Prostate gland (tissue), 2 donors: ENCODE measurements at regions not wholly inside any gene's neighbourhood (a gene's known extent, or its start where the extent isn't known, plus 50 kb on each side); places are given as distances from the start of the nearest gene placed in this dataset.

Experiments used
- POLR2A ChIP-seq: fragments of 450-650 bp; IDR thresholded peaks from one replicate; pipeline ENCODE4 v1.6.1; 2016; ENCODE audit warnings: antibody characterized with exemption, mild to moderate bottlenecking
- POLR2AphosphoS5 ChIP-seq: sonication (generic); formaldehyde crosslinking; IDR thresholded peaks from one replicate; pipeline ENCODE4 v1.6.1; 2017; ENCODE audit warnings: antibody characterized with exemption
- TF ChIP-seq, protein P1 (sequence below), 4 experiments: fragments of 200-600 bp in 2 of 4; fragments of 450-650 bp in 2 of 4; sonication (generic) in 2 of 4; IDR thresholded peaks; 1 replicate in 3 of 4; 2 replicates in 1 of 4; pipeline ENCODE4 v1.5.1; 2016 to 2019; ENCODE audit warnings: antibody characterized with exemption in 4 of 4, mild to moderate bottlenecking in 2 of 4, moderate library complexity in 2 of 4

DNA sequence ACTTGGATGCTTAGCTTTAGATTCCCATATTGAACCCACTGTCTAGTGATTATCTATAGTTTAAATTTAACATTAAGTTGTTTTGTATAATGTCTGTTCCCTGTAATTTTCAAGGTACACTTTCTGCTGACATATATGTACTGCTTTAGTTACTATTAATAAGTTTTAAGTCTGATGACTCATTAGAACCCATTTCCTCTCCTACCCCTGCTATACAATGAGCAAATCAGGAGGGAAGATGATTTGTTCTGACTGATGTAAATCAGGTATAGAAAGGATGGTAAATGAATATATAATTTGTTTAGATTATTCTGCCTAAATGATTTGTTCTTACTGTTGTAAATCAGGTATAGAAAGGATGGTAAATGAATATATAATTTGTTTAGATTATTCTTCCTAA, 691.8 kb downstream of the NXPH1 start:
- TF ChIP-seq, protein P1, sequence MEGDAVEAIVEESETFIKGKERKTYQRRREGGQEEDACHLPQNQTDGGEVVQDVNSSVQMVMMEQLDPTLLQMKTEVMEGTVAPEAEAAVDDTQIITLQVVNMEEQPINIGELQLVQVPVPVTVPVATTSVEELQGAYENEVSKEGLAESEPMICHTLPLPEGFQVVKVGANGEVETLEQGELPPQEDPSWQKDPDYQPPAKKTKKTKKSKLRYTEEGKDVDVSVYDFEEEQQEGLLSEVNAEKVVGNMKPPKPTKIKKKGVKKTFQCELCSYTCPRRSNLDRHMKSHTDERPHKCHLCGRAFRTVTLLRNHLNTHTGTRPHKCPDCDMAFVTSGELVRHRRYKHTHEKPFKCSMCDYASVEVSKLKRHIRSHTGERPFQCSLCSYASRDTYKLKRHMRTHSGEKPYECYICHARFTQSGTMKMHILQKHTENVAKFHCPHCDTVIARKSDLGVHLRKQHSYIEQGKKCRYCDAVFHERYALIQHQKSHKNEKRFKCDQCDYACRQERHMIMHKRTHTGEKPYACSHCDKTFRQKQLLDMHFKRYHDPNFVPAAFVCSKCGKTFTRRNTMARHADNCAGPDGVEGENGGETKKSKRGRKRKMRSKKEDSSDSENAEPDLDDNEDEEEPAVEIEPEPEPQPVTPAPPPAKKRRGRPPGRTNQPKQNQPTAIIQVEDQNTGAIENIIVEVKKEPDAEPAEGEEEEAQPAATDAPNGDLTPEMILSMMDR (IDR thresholded peaks at IDR 0.05), result no peak
- no peak for TF ChIP-seq POLR2AphosphoS5
- TF ChIP-seq POLR2A, result no peak
